A549 (cell line): ENCODE measurements at regions not wholly inside any gene's neighbourhood (a gene's known extent, or its start where the extent isn't known, plus 50 kb on each side); places are given as distances from the start of the nearest gene placed in this dataset.

Experiments used
- ATAC-seq, 2 experiments: fragments of 200-7000 bp in 1 of 2; fragments of >200 bp in 1 of 2; cut with Nextera tagmentation in 1 of 2; cut with Tn5 transposase in 1 of 2; 3 replicates each; pipeline versions ENCODE4 v1.8.0 to v1.9.1; 2018 to 2020; ENCODE audit warnings: mild to moderate bottlenecking in 1 of 2, moderate library complexity in 1 of 2
- CTCF ChIA-PET: fragments of 300-600 bp; sonication (Branson Sonifier 250); formaldehyde crosslinking; extraction: SDS; loops from one replicate; lab custom pipeline; 2021; ENCODE audit warnings: antibody characterized with exemption, inconsistent platforms; lab: Yijun Ruan, JAX
- POLR2A ChIA-PET: fragments of 350-600 bp; formaldehyde crosslinking; extraction: SDS; loops from one replicate; lab custom pipeline; 2021; ENCODE audit warnings: antibody characterized with exemption, inconsistent platforms; lab: Yijun Ruan, JAX
- DNase-seq, 2 experiments: peaks; one replicate each; pipeline versions ENCODE4 v3.0.0 to v3.0.0-alpha.2; 2011 to 2016; ENCODE audit warnings: low read depth in 1 of 2, low spot score in 1 of 2
- FAIRE-seq: peaks from 2 replicates; lab custom pipeline; 2011; peaks lifted over from hg19 to GRCh38; lab: Jason Lieb, UNC
- H3K27ac ChIP-seq, 2 experiments: fragments of >200 bp; sonication (Bioruptor Twin); formaldehyde crosslinking; 3 replicates each; pipeline ENCODE4 v1.5.1; 2016 to 2017
- H3K4me1 ChIP-seq: fragments of >200 bp; sonication (Bioruptor Twin); formaldehyde crosslinking; 3 replicates; pipeline ENCODE4 v1.6.1; 2016
- H3K4me2 ChIP-seq: fragments of >200 bp; sonication (Bioruptor Twin); formaldehyde crosslinking; 3 replicates; pipeline ENCODE4 v1.6.1; 2016
- H3K4me3 ChIP-seq: fragments of >200 bp; sonication (Bioruptor Twin); formaldehyde crosslinking; 3 replicates; pipeline ENCODE4 v1.5.1; 2016
- H3K9me3 ChIP-seq: fragments of >200 bp; sonication (Bioruptor Twin); formaldehyde crosslinking; 3 replicates; pipeline ENCODE4 v1.6.1; 2016
- CBX8 ChIP-seq: fragments of 200-600 bp; sonication (generic); IDR thresholded peaks from 2 replicates; pipeline ENCODE4 v1.6.1; 2016
- CEBPB ChIP-seq, 2 experiments: fragments of >200 bp in 1 of 2; sonication (Bioruptor Twin) in 1 of 2; formaldehyde crosslinking in 1 of 2; IDR thresholded peaks; 2 replicates each; pipeline ENCODE4 v1.6.1; 2012 to 2016
- CHD2 ChIP-seq: fragments of 150-350 bp; IDR thresholded peaks from 2 replicates; pipeline ENCODE4 v1.6.1; 2014; ENCODE audit warnings: low read length; ENCODE audit not compliant: partially characterized antibody
- CHD4 ChIP-seq: fragments of 200-600 bp; sonication (generic); IDR thresholded peaks from 2 replicates; pipeline ENCODE4 v1.6.1; 2016; ENCODE audit warnings: antibody characterized with exemption, mild to moderate bottlenecking, borderline replicate concordance
- E2F6 ChIP-seq: IDR thresholded peaks from 2 replicates; pipeline ENCODE4 v1.6.1; 2012; ENCODE audit warnings: low read depth, borderline replicate concordance
- EHF ChIP-seq: fragments of 250-450 bp; sonication (Bioruptor Pico); IDR thresholded peaks from 2 replicates; pipeline ENCODE4 v1.5.0; 2020; ENCODE audit warnings: mild to moderate bottlenecking
- EHMT2 ChIP-seq: fragments of 200-600 bp; sonication (generic); IDR thresholded peaks from 2 replicates; pipeline ENCODE4 v1.6.1; 2016; ENCODE audit warnings: antibody characterized with exemption, low read depth, mild to moderate bottlenecking, moderate library complexity
- EP300 ChIP-seq, 2 experiments: fragments of >200 bp; sonication (Bioruptor Twin); formaldehyde crosslinking; IDR thresholded peaks; 2 replicates in 1 of 2; 3 replicates in 1 of 2; pipeline ENCODE4 v1.6.1; 2016 to 2017
- FOSB ChIP-seq: fragments of 250-450 bp; sonication (Bioruptor Pico); IDR thresholded peaks from 2 replicates; pipeline ENCODE4 v1.5.0; 2020; ENCODE audit warnings: mild to moderate bottlenecking, moderate library complexity
- FOSL2 ChIP-seq, 2 experiments: fragments of 450-650 bp in 1 of 2; fragments of >200 bp in 1 of 2; sonication (Bioruptor Twin) in 1 of 2; formaldehyde crosslinking; IDR thresholded peaks; 2 replicates each; pipeline versions ENCODE4 v1.5.0 to v1.6.1; 2016 to 2020; ENCODE audit warnings: mild to moderate bottlenecking in 1 of 2, moderate library complexity in 1 of 2
- HDAC2 ChIP-seq: fragments of 200-600 bp; sonication (generic); IDR thresholded peaks from 2 replicates; pipeline ENCODE4 v1.6.1; 2016
- HEYL ChIP-seq: fragments of 250-450 bp; sonication (Bioruptor Pico); IDR thresholded peaks from 2 replicates; pipeline ENCODE4 v1.8.0; 2021; ENCODE audit warnings: mild to moderate bottlenecking, moderate library complexity
- HOXA7 ChIP-seq: fragments of 250-450 bp; sonication (Bioruptor Pico); IDR thresholded peaks from 2 replicates; pipeline ENCODE4 v1.5.0; 2020; ENCODE audit warnings: mild to moderate bottlenecking, moderate library complexity
- HOXB13 ChIP-seq: fragments of 250-450 bp; sonication (Bioruptor Pico); IDR thresholded peaks from 2 replicates; pipeline ENCODE4 v1.5.0; 2020; ENCODE audit warnings: low read depth, mild to moderate bottlenecking, moderate library complexity
- JUN ChIP-seq, 2 experiments: fragments of >200 bp; sonication (Bioruptor Twin); formaldehyde crosslinking; IDR thresholded peaks; 2 replicates in 1 of 2; 3 replicates in 1 of 2; pipeline ENCODE4 v1.6.1; 2016 to 2017
- MAFK ChIP-seq: fragments of 450-650 bp; IDR thresholded peaks from 2 replicates; pipeline ENCODE4 v1.6.1; 2014; ENCODE audit not compliant: partially characterized antibody
- MYC ChIP-seq: IDR thresholded peaks from 2 replicates; pipeline ENCODE4 v1.6.1; 2012; ENCODE audit warnings: mild to moderate bottlenecking, inconsistent platforms, low read length, improper control_type of control experiment, borderline replicate concordance
- NPAS2 ChIP-seq: fragments of 250-450 bp; sonication (Bioruptor Pico); IDR thresholded peaks from 2 replicates; pipeline ENCODE4 v1.8.0; 2022; ENCODE audit warnings: mild to moderate bottlenecking, moderate library complexity, borderline replicate concordance
- NR3C1 ChIP-seq: fragments of >200 bp; sonication (Bioruptor Twin); formaldehyde crosslinking; IDR thresholded peaks from 3 replicates; pipeline ENCODE4 v1.6.1; 2017
- POLR2A ChIP-seq: IDR thresholded peaks from 2 replicates; pipeline ENCODE4 v1.6.1; 2012; ENCODE audit warnings: mild to moderate bottlenecking, low read length
- POLR2AphosphoS2 ChIP-seq: conservative IDR thresholded peaks from 2 replicates; pipeline ENCODE4 v1.6.1; 2012; ENCODE audit warnings: low read length, improper control_type of control experiment, inconsistent platforms
- RAD21 ChIP-seq, 2 experiments: fragments of >200 bp in 1 of 2; sonication (Bioruptor Twin) in 1 of 2; formaldehyde crosslinking in 1 of 2; IDR thresholded peaks in 1 of 2; conservative IDR thresholded peaks in 1 of 2; 2 replicates in 1 of 2; 3 replicates in 1 of 2; pipeline ENCODE4 v1.6.1; 2012 to 2018; ENCODE audit warnings: inconsistent platforms in 1 of 2
- RFX5 ChIP-seq: fragments of 450-650 bp; IDR thresholded peaks from 2 replicates; pipeline ENCODE4 v1.7.1; 2014; ENCODE audit warnings: antibody characterized with exemption, mild to moderate bottlenecking, moderate library complexity
- SMC3 ChIP-seq: fragments of >200 bp; sonication (Bioruptor Twin); formaldehyde crosslinking; IDR thresholded peaks from 3 replicates; pipeline ENCODE4 v1.6.1; 2018; ENCODE audit warnings: inconsistent platforms
- SREBF2 ChIP-seq: fragments of 450-650 bp; IDR thresholded peaks from 2 replicates; pipeline ENCODE4 v1.6.1; 2014; ENCODE audit warnings: mild to moderate bottlenecking, moderate library complexity
- TFCP2L1 ChIP-seq: fragments of 250-450 bp; sonication (Bioruptor Pico); IDR thresholded peaks from 2 replicates; pipeline ENCODE4 v1.5.0; 2021; ENCODE audit warnings: mild to moderate bottlenecking
- TP53 ChIP-seq: fragments of 250-450 bp; sonication (Bioruptor Pico); IDR thresholded peaks from 2 replicates; pipeline ENCODE4 v1.5.0; 2021; ENCODE audit warnings: mild to moderate bottlenecking, moderate library complexity
- ZC3H11A ChIP-seq: fragments of 450-650 bp; IDR thresholded peaks from 2 replicates; pipeline ENCODE4 v1.6.1; 2014; ENCODE audit warnings: antibody characterized with exemption, mild to moderate bottlenecking
- ZNF302 ChIP-seq: fragments of 250-450 bp; sonication (Bioruptor Pico); IDR thresholded peaks from 2 replicates; pipeline ENCODE4 v1.9.0; 2021; ENCODE audit warnings: inconsistent platforms, mild to moderate bottlenecking, moderate library complexity
- ZSCAN20 ChIP-seq: fragments of 250-450 bp; sonication (Bioruptor Pico); IDR thresholded peaks from 2 replicates; pipeline ENCODE4 v1.8.0; 2022; ENCODE audit warnings: mild to moderate bottlenecking, moderate library complexity
- WGBS: methylation state at CpG from one replicate; pipeline ENCODE4 v1.1.6; 2017; ENCODE audit errors: missing lambda C conversion rate; 5-methylcytosine and 5-hydroxymethylcytosine counted together

GRCh38 chr13:34571716-34572115 is 370.4 kb upstream of the NBEA start:
- DNase-seq (no peak), FAIRE-seq (no peak), ATAC-seq (no peak)
- Histone ChIP-seq H3K27ac (no peak overlapping the region), H3K9me3 (no peaks in the 10 kb centered on the region), H3K4me3 (no peak overlapping the region), H3K4me1 (peaks cover 6% of the 10 kb centered on the region; the same call in 1 of the 3 replicates), H3K4me2 (no peak overlapping the region)
- TF ChIP-seq EP300 (IDR thresholded peaks at IDR 0.05) = no peak
- no peak for TF ChIP-seq EHMT2
- TF ChIP-seq HEYL = no peak
- TF ChIP-seq EHF (CRISPR knock-in tag) = no peak
- TF ChIP-seq TP53 (CRISPR knock-in tag) = no peak
- TF ChIP-seq FOSB = no peak
- TF ChIP-seq TFCP2L1 (CRISPR knock-in tag) = no peak
- no peak for TF ChIP-seq HDAC2
- no peak for TF ChIP-seq RAD21 (conservative IDR thresholded peaks at IDR 0.05 in 1 of 2, IDR thresholded peaks at IDR 0.05 in 1 of 2)
- TF ChIP-seq NR3C1 = no peak
- TF ChIP-seq CEBPB (IDR thresholded peaks at IDR 0.05) = no peak
- no peak for TF ChIP-seq MAFK
- no peak for TF ChIP-seq FOSL2 (IDR thresholded peaks at IDR 0.05)
- no peak for TF ChIP-seq FOSL2 (CRISPR knock-in tag; IDR thresholded peaks at IDR 0.05)
- TF ChIP-seq ZC3H11A = no peak
- TF ChIP-seq CBX8 = no peak
- TF ChIP-seq CHD2 = no peak
- TF ChIP-seq MYC = no peak
- TF ChIP-seq E2F6 = no peak
- ChIA-PET POLR2A (no interaction called here), CTCF (no interaction called here)
- WGBS = 66% methylated on average over 6 of the region's 6 CpGs

- TF ChIP-seq TP53 (CRISPR knock-in tag) (no peak), SREBF2 (no peak), CHD4 (no peak), ZSCAN20 (CRISPR knock-in tag) (no peak), NPAS2 (CRISPR knock-in tag) (no peak), CBX8 (no peak), POLR2A (no peak), HOXA7 (CRISPR knock-in tag) (no peak), RFX5 (no peak), ZNF302 (CRISPR knock-in tag) (no peak), POLR2AphosphoS2 (no peak), JUN (IDR thresholded peaks at IDR 0.05) (no peak), HOXB13 (CRISPR knock-in tag) (no peak), SMC3 (no peak), CHD2 (no peak), EHMT2 (no peak)
- Histone ChIP-seq H3K4me3 (no peak overlapping the region), H3K4me2 (no peak overlapping the region), H3K27ac (peak overlapping the region in 1 of 2 experiments; percentile 35; a peak in 1 of 6 replicates), H3K4me1 (peaks cover 16% of the 10 kb centered on the region), H3K9me3 (no peaks in the 10 kb centered on the region)
- POLR2A ChIA-PET = no interaction called here
- no peak for DNase-seq
- CTCF ChIA-PET = no interaction called here
- no peak for ATAC-seq
- no peak for FAIRE-seq
- WGBS = 60% methylated on average over 1 of the region's 1 CpG
These were observed 365.0 kb upstream of the NBEA start for GRCh38 chr13:34577051-34577450.
